ENCODE measurements at regions not wholly inside any gene's neighbourhood (a gene's known extent, or its start where the extent isn't known, plus 50 kb on each side); places are given as distances from the start of the nearest gene placed in this dataset.

- TF ChIP-seq POLR2A (IDR thresholded peaks at IDR 0.05; ENCODE audit: low read depth, low read length) (no peak), TAF1 (IDR thresholded peaks at IDR 0.05; ENCODE audit: low read depth, low read length) (no peak)
Measured at GRCh38 chr2:16813593-16813992, 148.0 kb upstream of the CYRIA start.
